A204.1 (cell line): ENCODE measurements at regions not wholly inside any gene's neighbourhood (a gene's known extent, or its start where the extent isn't known, plus 50 kb on each side); places are given as distances from the start of the nearest gene placed in this dataset.

ENCODE experiments used
- FAIRE-seq: peaks from 2 replicates; lab custom pipeline; 2012; peaks lifted over from hg19 to GRCh38; lab: Jason Lieb, UNC

DNA sequence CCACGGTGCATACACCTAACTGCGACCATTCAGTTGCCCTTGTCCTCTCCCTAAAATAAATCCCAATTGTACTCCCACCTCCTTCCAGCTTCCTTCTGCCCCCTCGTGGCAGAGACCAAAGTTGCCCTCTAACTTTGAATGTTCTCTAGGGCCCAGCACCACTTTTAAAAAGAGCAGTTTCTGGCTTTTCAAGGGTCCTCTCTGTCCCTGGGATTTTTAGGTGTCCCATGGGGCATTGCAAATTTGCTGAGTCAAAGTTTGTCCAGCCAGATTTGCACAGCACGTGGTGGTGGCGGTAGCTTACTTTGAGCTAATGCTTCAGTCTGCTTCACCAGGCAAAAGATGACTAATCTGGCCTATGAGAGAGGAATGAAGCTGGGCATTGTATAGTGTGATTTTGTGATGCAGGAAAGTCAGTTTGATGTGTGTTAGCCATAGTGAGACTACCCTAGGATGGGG is 100.2 kb downstream of the PERP start:
- no peak for FAIRE-seq

DNA sequence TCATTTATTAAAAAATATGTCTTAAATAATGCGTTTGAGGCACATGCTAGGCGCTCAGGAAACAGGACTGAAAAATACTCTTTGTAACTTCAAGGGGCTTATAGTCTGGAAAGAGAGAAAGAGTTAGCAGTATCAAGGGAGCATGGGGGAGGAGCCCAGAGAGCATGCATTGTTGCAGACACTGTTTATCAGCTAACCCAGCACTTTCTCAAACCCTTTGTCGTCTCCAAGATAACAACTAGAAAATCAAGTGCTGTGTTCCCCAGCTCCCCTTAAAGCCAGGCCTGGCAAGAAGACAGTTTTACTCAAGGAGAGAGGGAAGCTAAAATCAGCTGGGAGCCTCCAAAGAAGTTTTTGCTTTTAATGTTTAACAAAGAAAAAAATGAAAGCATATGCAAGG is 98.4 kb downstream of the PERP start:
- peak; percentile 34 for FAIRE-seq

DNA sequence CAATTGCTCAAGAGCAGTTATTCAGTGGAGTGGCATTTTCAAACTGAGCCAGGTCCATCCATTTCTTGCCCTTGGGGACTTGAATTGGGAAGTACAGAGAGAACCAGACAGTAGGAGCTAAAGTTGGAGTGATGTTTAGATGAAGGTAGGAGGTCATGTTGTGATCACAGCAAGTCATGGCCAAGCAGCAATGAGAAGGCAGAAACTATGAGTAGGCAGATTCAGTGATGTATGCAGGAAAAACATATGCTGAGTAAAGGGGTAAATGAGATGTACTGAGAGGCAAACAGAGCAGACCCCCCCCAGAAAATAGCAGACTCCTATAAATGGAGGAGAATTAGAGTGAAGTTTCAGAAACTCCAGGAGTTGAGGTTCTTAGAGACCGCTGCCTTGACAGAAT is 95.8 kb downstream of the PERP start:
- FAIRE-seq = no peak

DNA sequence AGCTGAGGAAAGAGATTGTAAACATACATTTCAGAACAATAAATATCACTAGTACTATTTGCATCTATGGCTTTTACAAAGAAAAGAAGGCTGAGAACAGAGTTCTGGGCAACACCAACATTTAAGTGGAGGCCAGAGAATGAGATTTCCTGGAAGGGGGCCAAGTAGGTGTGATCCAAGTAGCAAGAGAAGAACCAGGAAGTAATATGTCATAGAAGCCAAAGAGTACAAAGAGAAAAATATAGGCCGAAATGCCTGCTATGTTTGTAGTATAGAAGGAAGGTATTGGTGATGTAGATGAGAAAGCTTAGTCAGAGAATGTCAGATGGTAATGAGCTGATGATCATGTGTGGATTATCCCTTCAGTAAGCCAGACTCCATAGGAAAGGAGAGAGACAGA is 94.5 kb downstream of the PERP start:
- FAIRE-seq = no peak

DNA sequence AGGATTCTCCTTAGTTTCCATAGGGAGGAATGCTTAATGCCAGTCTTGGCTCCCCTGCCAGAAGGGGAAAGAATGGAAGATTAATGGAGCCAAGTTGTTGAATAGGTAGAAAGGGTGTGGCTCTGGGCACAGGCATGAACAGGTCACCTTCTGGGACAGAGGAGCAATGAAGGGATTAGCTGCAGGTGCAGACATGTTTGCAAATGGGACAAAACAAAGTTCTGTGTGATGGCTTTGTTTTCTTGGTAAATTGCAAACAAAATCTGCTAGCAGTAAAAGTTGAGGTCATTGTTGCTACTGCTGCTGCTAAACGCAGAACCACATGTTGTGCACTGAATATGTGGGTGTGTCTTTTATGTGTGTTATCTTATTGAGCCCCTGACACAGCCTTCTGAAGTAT is 93.3 kb downstream of the PERP start:
- FAIRE-seq = no peak

DNA sequence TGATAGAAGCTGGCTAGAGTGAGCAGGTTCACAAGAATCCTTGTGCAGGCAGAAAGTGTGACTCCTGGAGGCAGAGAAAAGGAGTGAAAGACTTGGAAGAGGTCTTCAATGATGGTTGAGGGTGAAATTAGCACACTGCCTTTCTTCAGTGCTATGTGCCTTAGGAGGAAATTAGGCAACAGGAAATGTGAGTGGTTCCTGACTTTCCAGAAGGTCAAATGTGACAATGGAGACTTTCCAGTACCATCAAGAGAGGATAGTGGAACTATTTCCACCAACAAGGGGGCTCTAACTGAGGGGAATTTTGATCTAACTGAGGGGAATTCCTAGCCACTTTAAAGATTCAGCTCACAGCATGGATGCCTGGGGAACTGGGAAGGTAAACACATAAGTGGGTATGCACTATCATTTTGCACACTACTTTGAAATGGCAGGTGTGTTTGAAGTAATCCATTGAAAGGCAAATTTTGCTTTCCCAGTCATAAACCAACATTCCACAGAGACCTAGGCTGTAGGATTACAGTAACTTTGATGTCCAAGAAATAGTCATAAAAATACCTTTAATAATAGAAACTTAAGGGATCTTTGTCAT is 90.0 kb downstream of the PERP start:
- no peak for FAIRE-seq

DNA sequence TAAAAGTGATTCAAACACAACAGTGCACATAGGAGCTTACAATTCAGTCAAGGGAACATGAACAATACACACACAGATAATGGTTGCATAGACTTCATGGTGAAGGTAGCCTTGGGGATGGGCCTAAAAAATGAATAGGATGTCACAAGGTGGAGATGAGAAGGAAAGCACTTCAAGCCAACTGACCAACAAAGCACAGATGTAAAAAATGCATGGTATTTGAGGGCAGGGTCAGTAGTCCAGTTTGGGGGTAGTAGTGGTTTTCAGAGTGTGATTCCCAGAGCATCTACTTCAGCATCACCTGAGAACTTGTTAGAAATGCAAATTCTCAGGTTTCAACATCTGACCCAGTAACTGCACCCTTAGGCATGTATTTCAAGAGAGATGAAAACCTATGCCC is 88.9 kb downstream of the PERP start:
- no peak for FAIRE-seq

DNA sequence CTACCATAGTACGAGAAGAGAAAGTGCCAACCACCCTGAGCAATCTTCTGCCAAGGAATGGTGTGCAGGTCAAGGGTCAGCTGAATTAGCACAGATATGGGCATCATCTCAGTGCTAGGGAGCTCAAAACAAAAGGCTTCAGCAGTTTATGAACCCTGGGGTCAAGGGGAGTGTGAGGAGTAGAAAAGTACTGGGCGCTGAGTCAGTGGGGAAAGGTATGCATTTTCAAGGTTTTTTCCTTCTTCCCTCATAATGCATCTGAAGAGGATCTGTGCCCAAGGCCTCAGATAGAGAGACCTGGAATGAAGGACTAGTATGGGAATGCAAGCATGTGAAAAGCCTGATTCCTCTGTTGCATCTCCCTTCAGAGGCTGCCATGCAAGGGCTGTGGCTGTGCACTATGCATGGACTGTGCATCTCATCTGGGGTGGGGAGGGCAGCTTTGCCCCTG is 81.7 kb downstream of the PERP start:
- no peak for FAIRE-seq

DNA sequence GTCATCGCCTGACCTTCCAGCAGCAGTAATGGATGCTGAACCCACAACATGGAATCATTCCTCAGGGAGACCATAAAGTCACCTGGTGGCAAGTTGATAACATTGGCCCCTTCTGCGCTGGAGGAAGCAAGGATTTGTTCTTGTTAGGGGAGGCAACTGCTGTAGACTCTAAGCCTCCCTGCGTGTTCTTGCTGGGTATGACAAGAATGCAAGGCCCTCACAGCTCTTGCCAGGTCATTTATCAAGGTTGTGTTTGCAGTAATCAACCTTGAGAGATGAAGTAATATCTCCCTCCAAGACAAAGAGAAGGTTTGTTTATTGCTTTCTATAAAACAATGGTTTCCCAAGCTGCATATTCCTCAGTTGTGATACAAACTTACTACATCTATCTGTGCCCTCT is 80.9 kb downstream of the PERP start:
- no peak for FAIRE-seq

DNA sequence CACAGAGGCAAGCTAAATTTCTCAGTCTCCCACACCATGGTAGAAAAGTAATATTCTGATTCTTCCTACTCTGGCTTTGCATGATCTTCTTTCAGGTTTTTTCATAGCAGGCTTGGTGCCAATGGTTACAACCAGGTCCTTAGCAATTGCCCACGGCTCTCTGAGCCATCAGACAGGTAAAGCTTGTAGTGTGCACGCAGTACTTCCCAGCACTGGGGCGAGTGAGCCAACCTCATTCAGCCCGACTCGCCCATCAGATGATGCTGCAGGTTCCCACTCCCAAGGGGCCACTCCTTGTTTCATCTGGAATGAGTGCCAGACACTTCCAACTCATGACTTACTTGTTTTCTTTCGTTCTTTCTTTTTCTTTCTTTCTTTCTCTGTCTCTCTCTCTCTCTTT is 78.3 kb downstream of the PERP start:
- FAIRE-seq = no peak

DNA sequence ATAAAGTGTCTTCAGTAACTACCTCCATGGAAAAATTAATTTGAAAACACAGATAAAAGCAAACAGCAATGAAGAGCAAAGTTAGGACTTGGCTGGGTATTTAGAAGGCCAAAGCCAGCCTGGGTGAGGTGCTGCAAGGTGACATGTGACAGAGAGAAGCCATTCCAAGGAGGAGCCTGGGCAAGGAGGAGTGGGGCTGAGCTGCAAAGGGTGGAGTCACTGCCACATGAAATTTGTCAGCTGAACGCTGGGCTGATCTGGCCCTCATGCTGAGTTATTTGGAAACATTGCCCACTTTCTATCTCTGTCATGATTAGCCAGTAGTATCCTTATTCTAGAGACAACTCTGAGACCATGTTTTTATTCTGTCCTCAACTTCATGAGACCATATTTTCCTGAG is 76.3 kb downstream of the PERP start:
- no peak for FAIRE-seq

DNA sequence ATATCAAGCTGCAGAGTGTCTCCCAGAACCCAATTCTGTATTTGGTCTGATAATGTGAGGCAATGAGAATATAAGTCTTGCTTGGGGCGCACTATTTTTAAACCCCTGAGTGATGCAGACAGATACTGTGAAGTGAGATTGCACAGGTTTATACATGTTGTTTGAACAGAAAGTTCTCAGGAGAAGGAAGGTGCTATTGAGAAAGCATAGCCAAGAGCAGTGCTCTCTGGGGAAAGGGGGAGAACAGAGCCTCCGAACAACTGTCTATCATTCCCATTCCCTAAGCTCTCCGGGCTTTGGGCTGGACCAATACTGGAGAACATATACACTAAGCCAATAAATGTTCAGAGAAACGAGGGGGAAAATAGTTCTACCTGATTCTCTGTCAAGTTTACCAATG is 75.8 kb downstream of the PERP start:
- FAIRE-seq = no peak

DNA sequence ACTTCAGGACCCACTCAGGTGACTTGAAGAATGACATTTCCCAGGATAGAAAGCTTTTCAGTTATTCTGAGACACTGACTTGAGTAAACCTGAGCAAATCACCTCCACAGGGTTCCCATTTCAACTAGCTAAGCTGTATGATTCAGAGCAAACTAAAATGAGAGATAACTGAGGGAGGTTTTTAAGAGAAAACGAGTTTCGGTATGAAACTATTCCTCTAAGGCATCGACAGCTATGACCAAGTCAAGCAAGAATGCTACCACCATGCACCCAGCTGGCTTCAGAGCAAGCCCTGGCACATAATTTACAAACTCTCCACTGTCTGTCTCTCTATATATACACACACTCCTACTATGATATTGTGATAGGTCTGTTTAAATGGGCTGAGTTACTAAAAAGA is 75.4 kb downstream of the PERP start:
- no peak for FAIRE-seq

DNA sequence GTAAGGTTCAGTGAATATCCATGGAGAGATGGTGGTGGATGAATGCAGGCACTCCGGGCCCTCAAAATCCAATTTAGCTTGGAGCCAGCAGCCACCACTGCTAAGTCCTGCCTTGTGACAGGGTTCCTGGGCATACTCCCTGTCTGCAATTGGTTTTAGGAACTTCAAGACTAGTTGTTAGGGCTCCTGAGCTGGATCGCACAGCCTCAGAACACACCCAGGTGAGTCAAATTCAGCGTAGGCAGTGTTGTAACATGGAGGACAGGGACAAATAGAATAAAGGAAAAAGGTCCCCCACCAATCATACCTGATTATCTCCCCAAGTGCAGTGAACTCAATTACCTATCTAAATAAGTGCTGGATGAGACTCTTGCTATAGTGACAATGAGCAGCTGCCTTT is 74.6 kb downstream of the PERP start:
- FAIRE-seq = no peak

DNA sequence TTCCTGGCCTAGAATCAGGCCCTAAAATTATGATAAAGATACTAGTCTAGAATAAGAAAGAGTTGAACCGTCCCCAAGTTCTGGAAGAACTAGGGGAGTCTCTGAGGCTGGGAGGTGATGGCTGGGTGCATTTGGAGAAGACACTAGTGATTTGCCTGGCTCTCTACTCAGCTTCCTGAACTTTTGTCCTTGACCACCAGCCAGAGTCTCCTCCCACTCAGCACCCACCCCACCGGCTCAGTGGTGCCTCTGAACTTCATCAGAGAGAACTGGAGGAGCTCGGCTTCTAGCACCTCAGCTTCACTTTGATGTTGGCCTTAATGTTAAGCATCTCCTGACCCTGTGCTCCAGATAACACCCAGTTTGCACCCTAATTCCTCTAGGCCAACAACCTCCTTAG is 73.0 kb downstream of the PERP start:
- FAIRE-seq = no peak

DNA sequence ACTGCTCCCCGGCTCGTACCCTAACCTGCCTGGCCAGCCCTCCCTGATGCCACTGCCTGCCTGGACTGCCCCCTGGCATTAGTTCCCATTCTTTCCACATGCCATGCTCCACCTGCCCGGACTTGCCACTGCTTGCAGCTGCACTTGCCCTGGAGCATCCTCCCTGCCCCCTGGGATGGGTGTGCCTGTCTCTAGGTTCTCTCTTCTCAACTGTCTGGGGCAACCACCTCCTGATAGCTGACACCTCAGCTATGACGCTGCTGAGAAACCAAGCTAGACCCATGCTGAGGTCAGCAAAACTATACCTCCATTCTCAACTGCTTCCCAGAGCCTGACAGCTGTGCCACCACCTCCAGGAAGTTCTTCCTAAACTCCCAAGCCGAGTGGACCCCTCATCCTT is 72.1 kb downstream of the PERP start:
- FAIRE-seq = no peak

DNA sequence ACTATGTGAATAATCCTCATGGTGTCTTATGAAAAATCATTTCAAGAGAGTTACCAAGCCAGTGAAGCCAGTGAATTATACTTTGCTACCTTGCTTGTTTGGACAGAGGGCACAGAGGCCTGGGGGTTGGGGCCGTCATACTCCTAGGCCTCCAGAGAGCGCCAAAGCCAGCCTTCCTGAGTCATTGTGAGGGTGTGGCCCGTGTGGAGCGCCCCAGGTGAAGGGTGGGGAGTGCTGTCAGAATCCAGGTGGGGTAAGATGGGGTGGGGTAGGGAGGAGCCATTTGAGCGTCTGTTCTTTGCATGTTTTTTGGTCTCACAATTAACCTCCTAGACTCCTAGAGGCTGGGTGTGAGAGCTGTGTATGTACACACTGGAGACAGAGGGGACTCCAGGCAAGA is 71.1 kb downstream of the PERP start:
- FAIRE-seq = no peak

DNA sequence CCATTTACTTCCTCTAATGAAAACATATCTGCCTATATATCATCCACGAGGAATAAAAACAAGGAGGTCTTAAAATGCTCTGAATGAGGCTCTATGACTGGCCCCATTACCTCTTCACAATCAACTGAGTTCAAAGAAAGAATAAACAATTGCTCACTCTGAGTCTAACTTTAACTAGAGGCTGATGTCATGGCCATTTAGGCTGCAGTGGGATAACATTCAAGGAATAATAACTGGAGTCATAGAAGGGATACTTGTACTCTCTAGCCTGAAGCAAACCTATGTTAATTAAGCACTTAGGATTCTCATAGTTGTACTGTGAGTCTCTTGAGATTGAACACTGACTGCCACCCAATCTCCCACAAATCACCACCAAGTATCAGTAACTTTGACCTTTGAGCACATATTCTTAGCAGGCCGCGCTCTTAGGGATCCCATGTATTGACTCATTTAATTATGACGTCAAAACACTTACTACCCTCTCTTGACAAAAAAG is 70.2 kb downstream of the PERP start:
- FAIRE-seq = no peak

DNA sequence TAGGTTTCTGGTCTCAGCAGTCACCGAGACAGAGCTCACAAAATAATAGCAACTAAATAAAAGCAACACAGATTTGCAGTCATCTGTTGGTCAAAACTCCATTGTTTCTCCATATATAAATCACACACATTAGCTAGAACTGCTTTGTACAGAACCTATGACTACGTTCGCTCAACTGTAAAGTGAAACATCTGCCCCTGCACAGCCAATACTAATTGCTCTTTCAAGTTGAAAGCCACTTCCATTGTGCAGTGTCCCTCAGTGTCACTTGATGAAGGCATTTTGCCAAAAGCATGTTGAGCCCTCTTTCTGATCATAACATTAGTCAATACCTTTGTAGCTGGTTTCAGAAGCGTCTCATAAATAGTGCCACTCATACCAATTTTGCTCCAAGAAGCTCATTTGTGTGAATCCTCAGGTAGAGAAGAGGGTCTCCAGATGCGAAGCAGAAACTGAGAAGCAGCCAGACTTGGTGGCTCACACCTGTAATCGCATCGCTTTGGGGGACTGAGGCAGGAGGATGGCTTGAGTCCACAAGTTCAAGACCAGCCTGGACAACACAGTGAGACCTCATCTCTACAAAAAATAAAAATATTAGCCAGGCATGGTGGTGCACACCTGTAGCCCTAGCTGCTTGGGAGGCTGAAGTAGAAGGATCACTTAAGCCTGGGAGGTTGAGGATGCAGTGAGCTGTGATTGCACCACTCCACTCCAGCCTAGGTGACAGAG is 68.9 kb downstream of the PERP start:
- FAIRE-seq = no peak
